ENCODE measurements at regions not wholly inside any gene's neighbourhood (a gene's known extent, or its start where the extent isn't known, plus 50 kb on each side); places are given as distances from the start of the nearest gene placed in this dataset.
"Not testable (repeated sequence)": the region's sequence is repeated elsewhere in the genome, so short reads cannot be mapped to it uniquely, and the experiment has no call there.

DNA sequence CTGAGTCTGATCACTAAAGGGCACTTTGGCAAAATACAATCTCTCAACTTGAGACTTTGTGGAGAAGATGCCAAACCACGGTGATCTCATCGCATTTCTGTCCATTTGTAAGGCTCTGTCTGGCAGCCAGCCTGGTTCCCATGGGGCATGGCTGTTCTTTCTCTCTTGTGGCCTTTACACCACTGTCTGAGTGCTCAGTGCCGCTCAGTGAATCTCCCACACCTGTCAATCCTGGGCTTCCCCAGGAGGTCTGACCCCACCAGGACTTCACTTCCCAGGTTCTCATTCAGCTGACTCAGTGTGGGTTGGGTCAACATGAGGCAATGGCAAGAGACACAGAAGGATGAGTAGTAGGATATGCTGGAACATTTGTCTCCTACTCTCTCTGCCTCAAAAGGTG lies 96.8 kb upstream of the TRIB2 start:
- no peaks in the 10 kb centered on the region for H3K4me1 ChIP-seq (ENCODE audit: control insufficient read depth in 3 of 3, insufficient read depth in 3 of 3, low read length in 3 of 3)
- H3K36me3 ChIP-seq (ENCODE audit: control insufficient read depth in 3 of 3, insufficient read depth in 3 of 3, low read length in 3 of 3) = no peaks in the 10 kb centered on the region
- H3K27ac ChIP-seq (ENCODE audit: low read depth, low read length) = no peak overlapping the region
- H3K9ac ChIP-seq (ENCODE audit: low read depth in 1 of 3, low read length in 3 of 3) = no peak overlapping the region
- H3K27me3 ChIP-seq (ENCODE audit: control insufficient read depth in 3 of 3, insufficient read depth in 3 of 3, low read length in 3 of 3) = no peaks in the 10 kb centered on the region
- H3K9me3 ChIP-seq (ENCODE audit: control insufficient read depth in 3 of 3, low read length in 3 of 3) = no peaks in the 10 kb centered on the region
- no peak overlapping the region for H3K4me3 ChIP-seq (ENCODE audit: low read length in 3 of 3)

DNA sequence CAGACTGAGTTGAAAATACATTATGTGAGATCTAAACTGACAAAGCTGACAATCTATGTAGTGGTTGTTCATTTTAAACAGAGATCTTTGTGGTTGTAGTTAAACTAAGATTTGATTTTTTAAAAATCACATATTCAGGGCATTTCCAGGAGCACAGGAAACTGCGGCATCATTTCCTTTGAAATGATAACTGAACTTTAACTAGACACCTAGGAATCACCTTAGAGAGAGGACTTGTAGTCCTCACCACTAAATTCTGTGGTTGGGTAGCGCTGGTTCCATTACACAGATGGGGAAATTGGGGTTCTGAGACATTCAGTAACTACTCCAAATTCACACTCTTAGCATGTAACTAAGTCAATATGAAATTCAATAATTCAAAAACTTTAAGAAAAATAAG lies 96.0 kb upstream of the TRIB2 start:
- Histone ChIP-seq H3K9ac (ENCODE audit: low read depth in 1 of 3, low read length in 3 of 3) (no peak overlapping the region), H3K36me3 (ENCODE audit: control insufficient read depth in 3 of 3, insufficient read depth in 3 of 3, low read length in 3 of 3) (no peaks in the 10 kb centered on the region), H3K27me3 (ENCODE audit: control insufficient read depth in 3 of 3, insufficient read depth in 3 of 3, low read length in 3 of 3) (no peaks in the 10 kb centered on the region), H3K4me1 (ENCODE audit: control insufficient read depth in 3 of 3, insufficient read depth in 3 of 3, low read length in 3 of 3) (no peaks in the 10 kb centered on the region), H3K9me3 (ENCODE audit: control insufficient read depth in 3 of 3, low read length in 3 of 3) (no peaks in the 10 kb centered on the region), H3K27ac (ENCODE audit: low read depth, low read length) (no peak overlapping the region), H3K4me3 (ENCODE audit: low read length in 3 of 3) (no peak overlapping the region)

DNA sequence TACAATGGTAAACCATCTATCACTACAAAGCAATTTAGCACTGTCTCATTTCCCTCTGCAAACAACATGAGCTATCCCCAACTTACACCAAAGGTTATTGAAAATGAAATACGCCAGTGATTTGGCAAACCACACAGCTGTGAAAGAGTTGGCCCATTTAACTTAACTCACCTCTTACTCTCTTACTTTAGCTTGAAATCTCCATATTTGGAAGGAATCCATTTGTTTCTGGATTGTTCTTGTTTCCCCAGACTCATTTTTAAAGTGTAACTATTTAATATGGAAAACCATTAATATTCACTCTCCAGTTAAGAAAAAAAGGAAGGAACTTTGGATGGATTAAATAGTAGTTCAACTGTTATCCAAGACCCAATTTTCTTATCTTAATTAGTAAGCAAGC lies 93.7 kb upstream of the TRIB2 start:
- no peak overlapping the region for H3K27ac ChIP-seq (ENCODE audit: low read depth, low read length)
- H3K9ac ChIP-seq (ENCODE audit: low read depth in 1 of 3, low read length in 3 of 3) = no peak overlapping the region
- no peaks in the 10 kb centered on the region for H3K27me3 ChIP-seq (ENCODE audit: control insufficient read depth in 3 of 3, insufficient read depth in 3 of 3, low read length in 3 of 3)
- H3K4me3 ChIP-seq (ENCODE audit: low read length in 3 of 3) = no peak overlapping the region
- no peaks in the 10 kb centered on the region for H3K9me3 ChIP-seq (ENCODE audit: control insufficient read depth in 3 of 3, low read length in 3 of 3)
- H3K4me1 ChIP-seq (ENCODE audit: control insufficient read depth in 3 of 3, insufficient read depth in 3 of 3, low read length in 3 of 3) = no peaks in the 10 kb centered on the region
- H3K36me3 ChIP-seq (ENCODE audit: control insufficient read depth in 3 of 3, insufficient read depth in 3 of 3, low read length in 3 of 3) = no peaks in the 10 kb centered on the region

DNA sequence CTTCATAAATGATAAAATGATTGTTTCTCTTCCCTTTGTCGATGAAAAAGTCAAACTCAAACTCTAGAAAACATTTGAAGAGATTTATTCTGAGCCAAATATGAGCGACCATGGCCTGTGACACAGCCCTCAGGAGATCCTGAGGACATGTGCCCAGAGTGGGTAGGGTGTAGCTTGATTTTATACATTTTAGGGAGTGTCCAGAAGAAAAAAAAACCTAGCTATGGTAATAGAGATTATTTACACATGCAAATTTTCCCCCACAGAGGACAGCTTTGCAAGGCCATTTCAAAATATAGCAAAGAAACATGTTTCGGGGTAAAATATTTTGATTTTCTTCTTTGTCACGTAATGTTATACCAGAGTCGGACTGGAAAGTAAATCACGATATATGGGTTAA lies 92.4 kb upstream of the TRIB2 start:
- H3K9me3 ChIP-seq (ENCODE audit: control insufficient read depth in 3 of 3, low read length in 3 of 3) = no peaks in the 10 kb centered on the region

DNA sequence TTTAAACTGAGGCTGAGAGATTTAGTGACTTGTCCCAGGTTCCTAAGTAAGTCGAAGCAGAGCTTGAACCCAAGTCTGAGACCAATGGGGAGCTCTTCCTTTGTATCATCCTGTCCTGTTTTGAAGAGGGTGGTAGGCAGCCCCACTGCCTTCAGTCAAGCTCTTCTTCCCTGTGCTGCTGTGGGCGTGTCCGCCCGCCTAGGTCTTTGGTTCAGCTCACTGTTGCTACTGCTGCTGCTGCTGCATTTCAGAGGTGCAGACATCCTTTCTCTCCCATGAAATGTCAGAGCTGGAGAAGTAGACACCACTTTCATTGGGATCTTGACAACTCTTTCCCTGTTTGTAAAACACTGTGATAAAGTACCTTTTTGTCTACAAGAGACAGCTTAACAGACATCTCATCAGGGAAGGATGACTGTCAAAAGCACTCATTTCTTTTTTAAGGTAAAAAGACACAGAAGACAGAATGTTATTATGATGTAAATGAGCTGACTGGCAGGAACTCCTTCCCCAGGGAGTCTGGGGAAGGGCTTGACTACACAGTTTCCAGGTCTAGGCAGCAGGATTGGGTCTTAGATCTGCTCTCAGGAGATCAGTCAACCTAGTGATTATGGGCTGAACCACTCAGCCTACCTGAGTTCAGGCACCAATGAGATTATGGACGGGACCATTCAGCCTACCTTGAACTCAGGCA lies 91.7 kb upstream of the TRIB2 start:
- Histone ChIP-seq H3K36me3 (ENCODE audit: control insufficient read depth in 3 of 3, insufficient read depth in 3 of 3, low read length in 3 of 3) (no peaks in the 10 kb centered on the region), H3K9me3 (ENCODE audit: control insufficient read depth in 3 of 3, low read length in 3 of 3) (no peaks in the 10 kb centered on the region), H3K4me1 (ENCODE audit: control insufficient read depth in 3 of 3, insufficient read depth in 3 of 3, low read length in 3 of 3) (no peaks in the 10 kb centered on the region)

More for the DNA sequence above, 92.4 kb upstream of the TRIB2 start:
- no peak overlapping the region for H3K4me3 ChIP-seq (ENCODE audit: low read length in 3 of 3)
- H3K4me1 ChIP-seq (ENCODE audit: control insufficient read depth in 3 of 3, insufficient read depth in 3 of 3, low read length in 3 of 3) = no peaks in the 10 kb centered on the region
- H3K27ac ChIP-seq (ENCODE audit: low read depth, low read length) = no peak overlapping the region
- H3K36me3 ChIP-seq (ENCODE audit: control insufficient read depth in 3 of 3, insufficient read depth in 3 of 3, low read length in 3 of 3) = no peaks in the 10 kb centered on the region
- H3K27me3 ChIP-seq (ENCODE audit: control insufficient read depth in 3 of 3, insufficient read depth in 3 of 3, low read length in 3 of 3) = no peaks in the 10 kb centered on the region
- H3K9ac ChIP-seq (ENCODE audit: low read depth in 1 of 3, low read length in 3 of 3) = no peak overlapping the region

DNA sequence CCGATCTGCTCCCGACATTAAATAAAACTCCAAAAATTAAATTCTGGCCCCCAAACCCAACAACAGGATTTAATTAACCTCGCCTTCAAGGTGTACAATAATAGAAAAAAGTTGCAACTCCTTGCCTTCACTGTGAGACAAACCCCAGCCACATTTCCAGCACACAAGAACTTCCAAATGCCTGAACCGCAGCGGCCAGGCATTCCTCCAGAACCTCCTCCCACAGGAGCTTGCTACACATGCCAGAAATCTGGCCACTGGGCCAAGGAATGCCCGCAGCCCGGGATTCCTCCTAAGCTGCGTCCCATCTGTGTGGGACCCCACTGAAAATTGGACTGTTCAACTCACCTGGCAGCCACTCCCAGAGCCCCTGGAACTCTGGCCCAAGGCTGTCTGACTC lies 88.2 kb upstream of the TRIB2 start:
- not testable (repeated sequence) for H3K9me3 ChIP-seq (ENCODE audit: control insufficient read depth in 3 of 3, low read length in 3 of 3); H3K4me1 ChIP-seq (ENCODE audit: control insufficient read depth in 3 of 3, insufficient read depth in 3 of 3, low read length in 3 of 3); H3K4me3 ChIP-seq (ENCODE audit: low read length in 3 of 3); H3K27ac ChIP-seq (ENCODE audit: low read depth, low read length); H3K9ac ChIP-seq (ENCODE audit: low read depth in 1 of 3, low read length in 3 of 3); H3K36me3 ChIP-seq (ENCODE audit: control insufficient read depth in 3 of 3, insufficient read depth in 3 of 3, low read length in 3 of 3); H3K27me3 ChIP-seq (ENCODE audit: control insufficient read depth in 3 of 3, insufficient read depth in 3 of 3, low read length in 3 of 3)

More for the DNA sequence above, 91.7 kb upstream of the TRIB2 start:
- Histone ChIP-seq H3K27me3 (ENCODE audit: control insufficient read depth in 3 of 3, insufficient read depth in 3 of 3, low read length in 3 of 3) (no peaks in the 10 kb centered on the region), H3K9ac (ENCODE audit: low read depth in 1 of 3, low read length in 3 of 3) (no peak overlapping the region), H3K27ac (ENCODE audit: low read depth, low read length) (no peak overlapping the region), H3K4me3 (ENCODE audit: low read length in 3 of 3) (no peak overlapping the region)

DNA sequence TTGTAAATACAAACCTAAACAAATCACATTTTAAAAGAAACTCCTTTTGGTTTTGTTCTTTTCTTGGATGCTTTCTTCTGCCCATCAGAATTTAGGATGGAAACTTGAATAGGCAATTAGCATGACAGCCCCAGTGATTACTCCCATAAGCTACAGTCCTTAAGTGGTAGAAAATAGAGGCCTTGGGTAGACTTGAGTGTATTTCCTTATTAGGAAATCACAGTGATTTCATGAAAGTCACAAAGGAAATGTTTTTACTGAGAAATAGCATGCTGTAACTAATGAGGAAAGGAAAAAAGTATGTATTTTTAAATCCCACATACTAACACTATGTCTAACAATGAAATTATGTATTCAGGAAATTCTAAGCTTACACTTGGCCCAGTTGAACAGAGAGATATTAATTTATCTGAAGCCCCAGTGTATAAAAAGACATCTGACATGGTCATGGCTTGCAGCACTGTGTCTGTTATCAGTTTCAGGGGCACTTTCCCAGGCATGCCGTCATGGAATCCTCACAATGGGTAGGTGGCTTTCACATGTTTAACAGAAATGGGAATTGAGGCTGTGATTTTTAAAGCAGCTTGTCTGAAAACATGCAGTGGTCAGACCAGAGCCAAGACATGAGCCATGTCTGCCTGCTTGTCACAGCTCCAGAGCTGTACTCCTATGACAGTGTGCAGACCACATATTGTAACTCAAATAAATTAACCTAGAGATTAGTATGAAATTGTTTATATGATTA lies 79.7 kb upstream of the TRIB2 start:
- Histone ChIP-seq H3K27me3 (ENCODE audit: control insufficient read depth in 3 of 3, insufficient read depth in 3 of 3, low read length in 3 of 3) (no peaks in the 10 kb centered on the region), H3K27ac (ENCODE audit: low read depth, low read length) (no peak overlapping the region), H3K4me1 (ENCODE audit: control insufficient read depth in 3 of 3, insufficient read depth in 3 of 3, low read length in 3 of 3) (no peaks in the 10 kb centered on the region), H3K36me3 (ENCODE audit: control insufficient read depth in 3 of 3, insufficient read depth in 3 of 3, low read length in 3 of 3) (no peaks in the 10 kb centered on the region), H3K4me3 (ENCODE audit: low read length in 3 of 3) (no peak overlapping the region), H3K9me3 (ENCODE audit: control insufficient read depth in 3 of 3, low read length in 3 of 3) (no peaks in the 10 kb centered on the region), H3K9ac (ENCODE audit: low read depth in 1 of 3, low read length in 3 of 3) (no peak overlapping the region)

DNA sequence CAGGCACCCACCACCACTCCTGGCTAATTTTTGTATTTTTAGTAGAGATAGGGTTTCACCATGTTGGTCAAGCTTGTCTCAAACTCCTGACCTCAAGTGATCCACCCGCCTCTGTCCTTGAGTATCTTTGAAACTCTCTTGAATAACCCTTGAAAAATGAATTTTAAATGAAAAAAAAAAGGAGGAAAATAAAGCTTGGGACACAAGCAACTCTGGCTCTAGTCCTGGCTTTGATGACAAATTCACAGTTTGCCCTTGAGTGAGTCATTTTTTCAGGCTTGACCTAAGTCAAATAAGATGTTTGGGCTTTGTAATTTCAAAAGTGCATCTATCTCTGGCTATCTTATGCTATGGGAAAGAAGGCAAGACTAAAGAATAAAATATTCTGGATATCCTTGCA lies 79.0 kb upstream of the TRIB2 start:
- H3K27me3 ChIP-seq (ENCODE audit: control insufficient read depth in 3 of 3, insufficient read depth in 3 of 3, low read length in 3 of 3) = no peaks in the 10 kb centered on the region
- H3K36me3 ChIP-seq (ENCODE audit: control insufficient read depth in 3 of 3, insufficient read depth in 3 of 3, low read length in 3 of 3) = no peaks in the 10 kb centered on the region
- no peaks in the 10 kb centered on the region for H3K4me1 ChIP-seq (ENCODE audit: control insufficient read depth in 3 of 3, insufficient read depth in 3 of 3, low read length in 3 of 3)
- H3K4me3 ChIP-seq (ENCODE audit: low read length in 3 of 3) = no peak overlapping the region
- H3K27ac ChIP-seq (ENCODE audit: low read depth, low read length) = no peak overlapping the region
- no peak overlapping the region for H3K9ac ChIP-seq (ENCODE audit: low read depth in 1 of 3, low read length in 3 of 3)
- no peaks in the 10 kb centered on the region for H3K9me3 ChIP-seq (ENCODE audit: control insufficient read depth in 3 of 3, low read length in 3 of 3)

DNA sequence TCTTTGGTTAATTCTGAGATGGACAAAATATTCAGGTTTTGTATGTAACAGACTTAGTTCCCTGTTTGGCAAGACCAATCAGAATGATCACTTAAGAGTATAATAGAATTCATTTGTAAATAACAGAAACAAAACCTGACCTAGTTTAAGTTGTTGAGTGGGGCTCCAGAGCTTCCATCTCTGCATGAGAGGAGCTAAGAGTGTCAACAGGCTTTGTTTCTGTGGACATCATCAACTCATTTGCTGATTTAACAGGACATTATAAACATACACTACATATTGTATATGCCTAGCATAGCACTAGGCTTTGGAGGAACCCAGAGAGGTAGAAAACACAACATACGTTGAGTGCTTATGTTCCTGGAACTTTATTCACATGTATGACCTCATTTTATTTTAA lies 75.3 kb upstream of the TRIB2 start:
- H3K4me3 ChIP-seq (ENCODE audit: low read length in 3 of 3) = no peak overlapping the region
- H3K4me1 ChIP-seq (ENCODE audit: control insufficient read depth in 3 of 3, insufficient read depth in 3 of 3, low read length in 3 of 3) = no peaks in the 10 kb centered on the region
- H3K9me3 ChIP-seq (ENCODE audit: control insufficient read depth in 3 of 3, low read length in 3 of 3) = no peaks in the 10 kb centered on the region
- no peak overlapping the region for H3K9ac ChIP-seq (ENCODE audit: low read depth in 1 of 3, low read length in 3 of 3)
- no peak overlapping the region for H3K27ac ChIP-seq (ENCODE audit: low read depth, low read length)
- no peaks in the 10 kb centered on the region for H3K36me3 ChIP-seq (ENCODE audit: control insufficient read depth in 3 of 3, insufficient read depth in 3 of 3, low read length in 3 of 3)
- H3K27me3 ChIP-seq (ENCODE audit: control insufficient read depth in 3 of 3, insufficient read depth in 3 of 3, low read length in 3 of 3) = peaks cover 0 to 2% (median 0%) of the 10 kb centered on the region in 3 donors

DNA sequence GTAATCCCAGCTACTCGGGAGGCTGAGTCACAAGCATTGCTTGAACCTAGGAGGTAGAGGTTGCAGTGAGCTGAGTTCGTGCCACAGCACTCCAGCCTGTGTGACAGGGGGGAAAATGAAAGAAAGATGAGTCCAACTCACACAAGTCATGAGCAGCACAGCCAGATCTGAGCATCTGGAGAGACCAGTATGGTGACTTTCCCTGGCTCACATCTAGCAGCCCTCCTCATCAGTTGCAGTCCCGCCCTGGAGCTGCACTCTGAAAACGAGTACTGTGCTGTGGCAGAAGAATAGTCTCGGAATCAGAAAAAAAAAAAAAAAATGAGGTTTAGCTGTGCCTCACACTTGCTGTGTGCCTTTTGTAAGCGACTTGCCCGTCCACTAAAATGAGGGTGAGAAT lies 74.4 kb upstream of the TRIB2 start:
- no peak overlapping the region for H3K9ac ChIP-seq (ENCODE audit: low read depth in 1 of 3, low read length in 3 of 3)
- H3K9me3 ChIP-seq (ENCODE audit: control insufficient read depth in 3 of 3, low read length in 3 of 3) = no peaks in the 10 kb centered on the region
- no peak overlapping the region for H3K27ac ChIP-seq (ENCODE audit: low read depth, low read length)
- no peak overlapping the region for H3K4me3 ChIP-seq (ENCODE audit: low read length in 3 of 3)
- H3K4me1 ChIP-seq (ENCODE audit: control insufficient read depth in 3 of 3, insufficient read depth in 3 of 3, low read length in 3 of 3) = no peaks in the 10 kb centered on the region
- H3K27me3 ChIP-seq (ENCODE audit: control insufficient read depth in 3 of 3, insufficient read depth in 3 of 3, low read length in 3 of 3) = peaks cover 0 to 2% (median 0%) of the 10 kb centered on the region in 3 donors
- H3K36me3 ChIP-seq (ENCODE audit: control insufficient read depth in 3 of 3, insufficient read depth in 3 of 3, low read length in 3 of 3) = no peaks in the 10 kb centered on the region

Data from skeletal muscle tissue (tissue), 3 donors.